Endothelial cell of umbilical vein (primary cell): ENCODE measurements at regions not wholly inside any gene's neighbourhood (a gene's known extent, or its start where the extent isn't known, plus 50 kb on each side); places are given as distances from the start of the nearest gene placed in this dataset.

Source experiments
- BruUV-seq: library from RNA; stranded (reverse); fragments of 400-500 nt; replicated peaks from 2 replicates; lab custom pipeline; 2021; lab: Mats Ljungman, UMichigan
- CTCF ChIA-PET: fragments of 300-600, 350-600 bp; sonication (Branson Sonifier 250); formaldehyde crosslinking; loops from one replicate; lab custom pipeline; 2021; ENCODE audit warnings: antibody characterized with exemption, inconsistent platforms; lab: Charles Lee
- POLR2A ChIA-PET: fragments of 300-600, 350-600 bp; sonication (Branson Sonifier 250); formaldehyde crosslinking; loops from one replicate; lab custom pipeline; 2021; ENCODE audit warnings: antibody characterized with exemption, inconsistent platforms; lab: Charles Lee
- DNase-seq: peaks from one replicate; pipeline ENCODE4 v3.0.0-alpha.2; 2011; ENCODE audit warnings: low read depth, low spot score
- FAIRE-seq: peaks from 2 replicates; lab custom pipeline; 2011; peaks lifted over from hg19 to GRCh38; lab: Jason Lieb, UNC
- H2AFZ ChIP-seq: 2 replicates; pipeline ENCODE4 v1.6.0; 2012; ENCODE audit warnings: low read depth, low read length, control low read depth, inconsistent platforms
- H3K27ac ChIP-seq: 2 replicates; pipeline ENCODE4 v1.5.1; 2011; ENCODE audit warnings: low read depth, mild to moderate bottlenecking, control low read depth, low read length, moderate library complexity; ENCODE audit not compliant: insufficient read depth
- H3K27me3 ChIP-seq, 2 experiments: 2 replicates each; pipeline versions ENCODE4 v1.6.0 to v1.6.1; 2011; ENCODE audit warnings: low read length in 2 of 2, mixed read lengths in 1 of 2; ENCODE audit not compliant: control insufficient read depth in 2 of 2, insufficient read depth in 2 of 2
- H3K36me3 ChIP-seq, 2 experiments: 2 replicates in 1 of 2; 3 replicates in 1 of 2; pipeline ENCODE4 v1.5.1; 2011; ENCODE audit warnings: low read length in 2 of 2, mild to moderate bottlenecking in 1 of 2, moderate library complexity in 1 of 2; ENCODE audit not compliant: control insufficient read depth in 2 of 2, insufficient read depth in 2 of 2; ENCODE audit errors: extremely low read depth in 1 of 2
- H3K4me1 ChIP-seq: 3 replicates; pipeline ENCODE4 v1.5.1; 2011; ENCODE audit warnings: mild to moderate bottlenecking, low read length; ENCODE audit not compliant: control insufficient read depth, insufficient read depth; ENCODE audit errors: extremely low read depth
- H3K4me2 ChIP-seq: 2 replicates; pipeline ENCODE4 v1.6.1; 2011; ENCODE audit warnings: low read length, control low read depth, mixed read lengths; ENCODE audit not compliant: insufficient read depth
- H3K4me3 ChIP-seq, 3 experiments: fragments of 200-600 bp in 1 of 3; sonication (generic), shearing (Covaris generic) in 1 of 3; replicated peaks in 1 of 3; 2 replicates each; pipeline ENCODE4 v1.5.1; 2011 to 2016; ENCODE audit warnings: control low read depth in 3 of 3, low read length in 3 of 3, mild to moderate bottlenecking in 2 of 3, inconsistent platforms in 1 of 3, low read depth in 1 of 3, moderate library complexity in 1 of 3; ENCODE audit not compliant: insufficient read depth in 1 of 3
- H3K79me2 ChIP-seq: 2 replicates; pipeline ENCODE4 v1.6.0; 2012; ENCODE audit warnings: low read length, inconsistent platforms; ENCODE audit not compliant: control insufficient read depth, insufficient read depth
- H3K9ac ChIP-seq: replicated peaks from 2 replicates; pipeline ENCODE3; 2011; ENCODE audit warnings: low read length, control low read depth; ENCODE audit not compliant: insufficient read depth; ENCODE audit errors: extremely low read depth
- H3K9me1 ChIP-seq: replicated peaks from 3 replicates; pipeline ENCODE4 v1.6.0; 2011; ENCODE audit warnings: mild to moderate bottlenecking, low read length; ENCODE audit not compliant: control insufficient read depth, insufficient read depth; ENCODE audit errors: extremely low read depth
- H3K9me3 ChIP-seq: replicated peaks from 2 replicates; pipeline ENCODE4 v1.5.1; 2012; ENCODE audit warnings: low read length, inconsistent platforms; ENCODE audit not compliant: control insufficient read depth, insufficient read depth
- H4K20me1 ChIP-seq: replicated peaks from 2 replicates; pipeline ENCODE3; 2011; ENCODE audit warnings: mild to moderate bottlenecking, low read length; ENCODE audit not compliant: control insufficient read depth, insufficient read depth; ENCODE audit errors: extremely low read depth
- EZH2 ChIP-seq: IDR thresholded peaks from 2 replicates; pipeline ENCODE4 v1.6.1; 2012; ENCODE audit warnings: borderline replicate concordance, low read depth, mild to moderate bottlenecking, moderate library complexity, low read length, inconsistent platforms; ENCODE audit not compliant: severe bottlenecking
- FOS ChIP-seq: IDR thresholded peaks from 2 replicates; pipeline ENCODE4 v1.6.1; 2011; ENCODE audit warnings: mild to moderate bottlenecking, low read length, moderate library complexity, borderline replicate concordance; ENCODE audit not compliant: insufficient read depth
- GATA2 ChIP-seq: IDR thresholded peaks from 2 replicates; pipeline ENCODE4 v1.7.0; 2011; ENCODE audit warnings: low read depth, mild to moderate bottlenecking, moderate library complexity, mixed read lengths, low read length; ENCODE audit not compliant: insufficient read length, insufficient read depth
- JUN ChIP-seq: IDR thresholded peaks from 2 replicates; pipeline ENCODE4 v1.6.1; 2011; ENCODE audit warnings: borderline replicate concordance, low read depth; ENCODE audit not compliant: insufficient read length, insufficient read depth
- MYC ChIP-seq: IDR thresholded peaks from one replicate; pipeline ENCODE4 v1.6.1; 2011; ENCODE audit warnings: mild to moderate bottlenecking, low read depth, low read length
- POLR2A ChIP-seq: IDR thresholded peaks from 2 replicates; pipeline ENCODE4 v1.6.1; 2012; ENCODE audit warnings: low read depth, mild to moderate bottlenecking, control low read depth, low read length
- POLR2AphosphoS5 ChIP-seq: IDR thresholded peaks from 2 replicates; pipeline ENCODE4 v1.6.1; 2012; ENCODE audit warnings: low read depth, mild to moderate bottlenecking, control low read depth, low read length, moderate library complexity; ENCODE audit not compliant: insufficient read depth
- dilution Hi-C: fragments of 300-500 bp; cut with MboI; formaldehyde crosslinking; loops from one replicate; pipeline ENCODE4 v1.15.0; 2019; ENCODE audit warnings: low sequenced_read_pairs; ENCODE audit not compliant: extremely low pct_ligation_motif_present
- intact Hi-C: fragments of 100-400 bp; cut with micrococcal nuclease; formaldehyde crosslinking; loops from one replicate; pipeline ENCODE4 v1.10.0; 2022
- TF ChIP-seq, protein P1 (sequence below), 2 donors: IDR thresholded peaks; 1 replicate in 1 of 2; 2 replicates in 1 of 2; pipeline ENCODE4 v1.5.1; 2011; ENCODE audit warnings: low read length in 2 of 2, mild to moderate bottlenecking in 2 of 2, moderate library complexity in 2 of 2, control low read depth in 1 of 2, inconsistent platforms in 1 of 2, low read depth in 1 of 2; ENCODE audit not compliant: insufficient read depth in 1 of 2; ENCODE audit errors: extremely low read depth in 1 of 2
- TF ChIP-seq, protein P2 (sequence below): IDR thresholded peaks from 2 replicates; pipeline ENCODE4 v1.6.1; 2011; ENCODE audit not compliant: insufficient read depth, insufficient read length

- Histone ChIP-seq H3K27me3 (no peaks in the 10 kb centered on the region), H2AFZ (no peak overlapping the region), H3K79me2 (no peaks in the 10 kb centered on the region), H3K4me3 (no peak overlapping the region), H3K4me1 (no peaks in the 10 kb centered on the region), H3K36me3 (no peaks in the 10 kb centered on the region), H3K9ac (no peak overlapping the region), H3K9me3 (no peaks in the 10 kb centered on the region), H3K27ac (no peak overlapping the region), H3K9me1 (no peaks in the 10 kb centered on the region), H3K4me2 (no peak overlapping the region), H4K20me1 (no peaks in the 10 kb centered on the region)
- POLR2A ChIA-PET: no interaction called here
- CTCF ChIA-PET: no interaction called here
- dilution Hi-C loops: no loop called here
- no TSS peak for BruUV-seq
- DNase-seq (no peak), FAIRE-seq (no peak)
- intact Hi-C loops: no loop called here
- no peak for TF ChIP-seq POLR2AphosphoS5
- no peak for TF ChIP-seq JUN
- TF ChIP-seq, protein P1, sequence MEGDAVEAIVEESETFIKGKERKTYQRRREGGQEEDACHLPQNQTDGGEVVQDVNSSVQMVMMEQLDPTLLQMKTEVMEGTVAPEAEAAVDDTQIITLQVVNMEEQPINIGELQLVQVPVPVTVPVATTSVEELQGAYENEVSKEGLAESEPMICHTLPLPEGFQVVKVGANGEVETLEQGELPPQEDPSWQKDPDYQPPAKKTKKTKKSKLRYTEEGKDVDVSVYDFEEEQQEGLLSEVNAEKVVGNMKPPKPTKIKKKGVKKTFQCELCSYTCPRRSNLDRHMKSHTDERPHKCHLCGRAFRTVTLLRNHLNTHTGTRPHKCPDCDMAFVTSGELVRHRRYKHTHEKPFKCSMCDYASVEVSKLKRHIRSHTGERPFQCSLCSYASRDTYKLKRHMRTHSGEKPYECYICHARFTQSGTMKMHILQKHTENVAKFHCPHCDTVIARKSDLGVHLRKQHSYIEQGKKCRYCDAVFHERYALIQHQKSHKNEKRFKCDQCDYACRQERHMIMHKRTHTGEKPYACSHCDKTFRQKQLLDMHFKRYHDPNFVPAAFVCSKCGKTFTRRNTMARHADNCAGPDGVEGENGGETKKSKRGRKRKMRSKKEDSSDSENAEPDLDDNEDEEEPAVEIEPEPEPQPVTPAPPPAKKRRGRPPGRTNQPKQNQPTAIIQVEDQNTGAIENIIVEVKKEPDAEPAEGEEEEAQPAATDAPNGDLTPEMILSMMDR (IDR thresholded peaks at IDR 0.05; ENCODE audit: extremely low read depth in 1 of 2, insufficient read depth in 1 of 2, low read depth in 1 of 2, low read length in 2 of 2): no peak
- TF ChIP-seq FOS: no peak
- no peak for TF ChIP-seq EZH2
- TF ChIP-seq, protein P2, sequence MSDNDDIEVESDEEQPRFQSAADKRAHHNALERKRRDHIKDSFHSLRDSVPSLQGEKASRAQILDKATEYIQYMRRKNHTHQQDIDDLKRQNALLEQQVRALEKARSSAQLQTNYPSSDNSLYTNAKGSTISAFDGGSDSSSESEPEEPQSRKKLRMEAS: no peak
- no peak for TF ChIP-seq POLR2A
- TF ChIP-seq MYC: no peak
- no peak for TF ChIP-seq GATA2
These were observed 607.0 kb downstream of the DNAJB9 start for GRCh38 chr7:109176661-109177060.
